T follicular helper cell (primary cell): ENCODE measurements at regions not wholly inside any gene's neighbourhood (a gene's known extent, or its start where the extent isn't known, plus 50 kb on each side); places are given as distances from the start of the nearest gene placed in this dataset.

ENCODE experiments used
- DNase-seq: peaks from one replicate; pipeline ENCODE4 v3.0.0-alpha.2; 2020; ENCODE audit warnings: low read depth

DNA sequence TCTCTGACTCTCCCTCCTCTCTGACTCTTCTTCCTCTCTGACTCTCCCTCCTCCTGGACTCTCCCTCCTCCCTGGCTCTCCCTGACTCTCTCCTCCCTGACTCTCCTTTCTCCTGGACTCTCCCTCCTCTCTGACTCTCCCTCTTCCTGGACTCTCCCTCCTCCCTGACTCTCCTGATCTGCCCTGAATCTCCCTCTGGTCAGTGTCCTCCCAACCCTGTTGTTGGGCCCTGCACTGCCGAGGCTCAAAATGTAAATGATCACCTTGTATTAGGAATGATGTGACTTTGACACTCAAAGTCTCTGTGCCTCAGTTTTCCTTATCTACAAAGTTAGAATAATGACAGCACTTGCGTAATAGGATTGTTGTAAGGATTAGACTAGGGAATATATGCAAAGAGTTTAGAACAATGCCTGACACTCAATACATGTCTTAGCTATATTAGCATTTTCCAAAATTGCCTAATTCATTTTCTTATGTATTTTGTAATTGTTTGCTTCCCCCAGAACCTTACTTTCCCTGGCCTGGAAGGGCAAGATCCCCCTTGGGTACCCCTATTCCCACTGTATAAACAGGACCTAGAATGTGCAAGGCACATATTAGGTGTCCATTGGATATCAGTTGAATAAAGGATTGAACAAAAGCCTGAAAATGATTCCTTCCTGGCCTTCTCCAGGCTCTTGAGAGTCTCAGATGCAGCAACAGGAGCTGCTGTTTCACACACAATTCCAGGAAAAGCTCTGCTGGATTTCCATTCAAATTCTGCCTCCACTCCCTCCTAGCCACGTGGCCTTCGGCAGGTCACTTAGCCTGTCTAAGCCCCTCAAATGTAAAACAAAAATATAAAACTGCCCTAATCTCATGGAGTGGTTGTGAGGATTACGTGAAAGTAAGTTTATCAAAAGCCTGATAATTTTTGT lies 170.1 kb downstream of the INHBB start:
- DNase-seq: no peak

GRCh38 chr2:120516679-120517314 lies 170.9 kb downstream of the INHBB start:
- DNase-seq: no peak

GRCh38 chr2:120517751-120518469 lies 172.0 kb downstream of the INHBB start:
- no peak for DNase-seq

- no peak for DNase-seq
These were observed 172.9 kb downstream of the INHBB start for GRCh38 chr2:120518819-120519218.

DNA sequence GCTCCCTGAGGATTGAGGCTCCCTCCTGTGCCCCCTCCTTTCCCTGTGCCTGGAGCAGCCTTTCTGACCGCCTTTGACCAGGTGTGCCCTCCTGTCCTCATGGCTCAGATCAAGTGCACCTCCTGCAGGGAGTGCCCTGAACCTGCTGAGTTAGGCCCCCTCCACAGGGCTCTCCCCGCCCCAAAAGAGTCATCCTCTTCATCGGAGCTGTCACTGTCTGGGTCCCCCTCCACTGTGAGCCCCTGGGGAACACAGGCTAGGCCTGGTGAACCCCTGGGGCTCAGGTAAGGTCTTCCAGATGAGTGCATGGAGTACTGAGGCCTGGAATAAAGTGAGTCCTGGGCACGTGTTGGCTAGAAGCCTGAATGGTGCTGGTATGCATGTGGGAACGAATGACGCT lies 173.5 kb downstream of the INHBB start:
- no peak for DNase-seq

DNA sequence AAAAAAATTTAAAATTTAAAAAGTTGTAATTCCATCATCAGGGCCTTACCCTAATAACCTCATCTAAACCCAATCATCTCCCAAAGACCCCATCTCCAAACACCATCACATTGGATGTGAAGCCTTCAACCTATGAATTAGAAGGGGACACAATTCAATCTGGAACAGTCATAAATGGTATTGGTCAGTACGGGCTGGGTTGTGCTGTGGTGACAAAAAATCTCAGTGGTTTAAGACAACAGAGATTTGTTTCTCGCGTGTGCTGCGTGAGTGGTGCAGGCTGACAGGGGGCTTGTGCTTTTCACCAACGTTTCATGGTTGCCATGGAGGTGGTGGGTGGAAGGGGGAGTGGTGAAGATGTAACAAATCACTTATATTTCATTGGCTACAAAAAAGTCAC lies 174.5 kb downstream of the INHBB start:
- no peak for DNase-seq

- DNase-seq: no peak
These were observed 175.3 kb downstream of the INHBB start for GRCh38 chr2:120520929-120521912.

DNA sequence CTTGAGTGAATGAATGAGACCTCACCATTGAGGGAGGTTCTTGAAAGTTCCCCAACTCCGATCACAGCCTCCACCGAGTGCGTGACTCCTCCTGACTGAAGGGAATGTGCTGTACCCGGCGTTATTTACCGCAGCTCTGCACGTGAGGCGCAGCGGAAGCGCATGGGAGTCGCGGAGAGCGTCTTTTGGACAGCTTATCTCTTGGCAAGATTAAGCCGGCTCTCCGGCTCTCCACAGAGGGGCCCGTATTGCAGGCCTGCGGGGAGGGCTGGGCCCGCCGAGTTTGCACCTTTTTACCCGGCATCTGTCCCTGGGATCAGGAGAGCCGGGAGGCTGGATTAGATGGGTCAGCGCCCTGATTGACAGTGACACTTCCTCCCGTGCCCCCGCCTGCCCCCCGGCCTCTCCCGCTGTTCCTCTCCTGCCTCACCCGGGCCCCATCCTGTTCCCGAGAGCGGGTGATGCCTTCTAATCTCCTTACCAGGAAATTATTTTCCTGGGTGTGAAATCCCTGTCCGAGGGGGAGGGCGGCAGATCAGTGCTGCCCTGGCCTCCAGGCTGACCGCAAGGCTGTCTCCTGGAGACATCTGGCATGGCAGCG lies 176.3 kb downstream of the INHBB start:
- no peak for DNase-seq

DNA sequence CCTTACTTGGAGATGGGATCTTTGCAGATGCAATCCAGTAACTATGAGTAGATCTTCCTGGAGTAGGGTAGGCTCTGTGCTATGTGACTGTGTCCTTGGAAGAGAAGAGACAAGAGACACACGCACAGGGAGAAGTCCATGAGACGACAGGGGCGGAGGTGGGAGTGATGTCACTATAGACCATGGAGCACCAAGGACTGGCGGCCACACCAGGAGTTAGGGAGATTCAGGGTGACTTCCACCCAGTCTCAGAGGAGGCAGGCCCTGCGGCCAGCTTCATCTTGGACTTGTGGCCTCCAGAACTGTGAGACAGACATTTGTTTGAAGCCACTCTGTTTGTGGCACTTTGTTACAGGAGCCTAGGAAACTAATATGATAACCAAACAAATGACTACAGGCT lies 177.8 kb downstream of the INHBB start:
- DNase-seq: no peak

DNA sequence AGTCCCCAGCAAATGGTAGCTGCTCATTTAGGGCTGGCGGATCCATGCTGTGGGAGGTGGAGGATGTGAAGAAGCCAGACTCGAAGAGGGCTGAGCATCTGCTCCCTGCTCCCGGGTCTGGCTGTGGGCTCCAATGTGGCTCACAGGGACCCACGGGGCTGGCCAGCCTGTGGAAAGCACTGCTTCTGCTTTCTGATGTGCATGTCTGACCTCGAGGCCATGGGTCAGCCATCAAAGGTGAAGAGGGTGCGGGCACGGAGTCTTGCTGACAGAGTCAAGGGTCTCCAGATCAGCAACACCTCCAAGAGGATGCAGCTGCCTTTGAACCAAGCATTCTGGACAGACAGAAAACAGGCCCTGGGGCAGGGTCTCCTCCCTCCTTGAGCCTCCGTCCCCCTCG lies 178.2 kb downstream of the INHBB start:
- no peak for DNase-seq

DNA sequence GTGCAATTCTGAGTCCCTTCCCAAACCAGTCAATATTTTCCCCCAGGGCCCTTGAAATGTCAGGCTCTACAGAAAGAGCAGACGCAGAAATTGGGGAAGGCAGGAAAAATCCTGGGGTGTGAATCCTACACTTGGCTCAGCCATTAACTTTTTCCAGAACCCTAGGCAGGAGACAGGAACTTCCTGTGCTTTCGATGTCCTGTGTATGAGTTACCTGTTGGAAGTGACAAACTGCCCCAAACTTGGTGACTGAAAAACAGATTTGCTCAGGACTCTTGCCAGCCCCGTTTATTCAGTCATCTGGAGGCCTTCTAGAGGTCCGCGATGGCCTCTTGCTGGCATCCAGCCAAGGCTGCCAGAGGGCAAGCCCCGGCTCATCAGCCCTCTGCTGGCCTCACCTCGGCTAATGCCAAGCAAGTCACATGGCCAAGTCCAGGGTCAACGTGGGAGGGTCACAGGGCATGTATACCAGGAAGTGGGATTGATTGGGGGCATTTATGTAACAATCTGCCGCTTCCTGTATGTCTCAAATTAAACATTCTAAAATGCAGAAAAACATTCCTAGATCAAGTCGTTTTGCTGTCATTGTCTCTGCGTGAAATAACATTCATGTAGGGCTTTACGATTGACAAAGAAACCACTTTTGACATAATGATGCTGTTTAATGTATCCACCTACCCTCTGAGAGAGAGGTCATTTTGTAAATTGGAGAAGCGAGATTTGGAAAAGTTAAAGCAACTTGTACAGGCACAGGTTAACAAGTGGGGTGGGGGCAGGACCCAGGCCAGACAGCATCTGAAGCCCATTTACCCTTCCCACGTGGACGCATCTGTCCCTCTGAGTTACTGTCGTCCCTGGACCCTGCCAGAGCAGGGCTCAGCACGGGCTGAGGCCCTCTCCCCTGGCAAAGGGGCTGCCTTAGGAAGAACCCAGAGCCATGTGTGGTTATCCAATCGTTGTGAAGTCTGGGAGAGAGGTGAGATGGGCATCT lies 179.4 kb downstream of the INHBB start:
- no peak for DNase-seq

- DNase-seq: no peak
These were observed 180.2 kb downstream of the INHBB start for GRCh38 chr2:120526047-120526562.

- no peak for DNase-seq
These were observed 181.3 kb downstream of the INHBB start for GRCh38 chr2:120526997-120527945.

GRCh38 chr2:120528051-120528692 lies 182.2 kb downstream of the INHBB start:
- no peak for DNase-seq

DNA sequence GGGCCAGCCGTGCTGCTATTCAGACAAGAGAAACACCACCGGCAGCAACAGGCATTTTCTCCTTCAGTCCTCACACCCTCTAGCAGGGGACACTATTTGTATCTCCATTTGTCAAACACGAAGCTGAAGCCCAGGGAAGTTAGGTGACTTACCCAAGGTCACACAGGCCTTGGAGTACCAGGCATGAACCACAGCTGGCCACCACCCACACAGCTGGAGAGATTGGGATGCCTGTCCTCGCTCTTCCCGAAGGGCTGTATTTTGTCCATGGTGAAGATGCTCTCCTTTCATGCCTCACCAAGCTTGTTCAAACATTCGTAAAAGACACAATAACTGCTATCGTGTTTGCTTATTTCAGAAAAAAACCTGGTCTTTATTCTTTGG lies 182.7 kb downstream of the INHBB start:
- DNase-seq: no peak

DNA sequence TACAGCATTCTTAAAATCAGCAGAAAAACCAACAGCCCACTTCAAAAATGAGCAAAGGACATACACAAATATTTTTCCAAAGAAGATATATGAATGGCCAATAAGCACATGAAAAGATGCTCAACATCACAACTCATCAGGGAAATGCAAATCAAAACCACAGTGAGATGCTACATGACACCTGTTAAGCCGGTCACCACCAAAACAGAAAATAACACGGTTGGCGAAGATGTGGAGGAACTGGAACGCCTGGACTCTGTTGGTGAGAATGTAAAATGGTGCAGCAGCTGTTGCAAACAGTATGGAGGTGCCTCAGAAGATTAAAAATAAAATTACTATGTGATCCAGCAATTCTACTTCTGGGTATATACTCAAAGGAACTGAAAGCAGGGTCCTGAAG lies 184.8 kb downstream of the INHBB start:
- DNase-seq: no peak

DNA sequence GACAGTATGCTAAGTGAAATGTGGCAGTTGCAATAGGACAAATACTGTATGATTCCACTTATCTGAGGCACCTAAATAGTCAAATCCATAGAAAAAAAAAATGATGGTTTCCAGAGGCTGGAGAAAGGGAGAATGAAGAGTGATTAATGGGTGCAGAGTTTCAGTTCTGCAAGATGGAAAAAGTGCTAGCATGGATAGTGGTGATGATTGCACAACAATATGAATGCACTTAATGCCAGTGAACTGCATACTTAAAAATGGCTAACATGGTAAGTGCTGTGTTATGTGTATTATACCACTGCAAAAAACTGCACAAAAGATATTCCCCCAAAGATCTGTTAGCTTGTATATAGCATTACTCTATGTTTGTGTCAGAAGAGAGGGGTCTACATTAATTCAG lies 185.4 kb downstream of the INHBB start:
- DNase-seq: no peak
